Effector memory CD4-positive, alpha-beta T cell (primary cell): ENCODE measurements at regions not wholly inside any gene's neighbourhood (a gene's known extent, or its start where the extent isn't known, plus 50 kb on each side); places are given as distances from the start of the nearest gene placed in this dataset.

Experiments used
- DNase-seq, 3 donors: peaks; one replicate each; pipeline ENCODE4 v3.0.0-alpha.2; 2020
- H3K27ac ChIP-seq: 2 replicates; pipeline ENCODE4 v1.7.0; 2013; ENCODE audit warnings: mild to moderate bottlenecking, low read length, moderate library complexity; ENCODE audit not compliant: insufficient read depth, poor library complexity, severe bottlenecking
- H3K27me3 ChIP-seq: replicated peaks from 2 replicates; pipeline ENCODE4 v1.7.0; 2013; ENCODE audit warnings: mild to moderate bottlenecking, low read length; ENCODE audit not compliant: insufficient read depth, control insufficient read depth, poor library complexity, severe bottlenecking
- H3K36me3 ChIP-seq: 2 replicates; pipeline ENCODE4 v1.7.0; 2013; ENCODE audit warnings: mild to moderate bottlenecking, low read length, moderate library complexity; ENCODE audit not compliant: control insufficient read depth, insufficient read depth
- H3K4me1 ChIP-seq: 2 replicates; pipeline ENCODE4 v1.7.0; 2013; ENCODE audit warnings: low read length, mild to moderate bottlenecking; ENCODE audit not compliant: control insufficient read depth, insufficient read depth, poor library complexity, severe bottlenecking
- H3K4me3 ChIP-seq: 2 replicates; pipeline ENCODE4 v1.7.0; 2013; ENCODE audit warnings: low read length, low read depth, mild to moderate bottlenecking; ENCODE audit not compliant: insufficient read depth, poor library complexity, severe bottlenecking
- H3K9me3 ChIP-seq: 2 replicates; pipeline ENCODE4 v1.7.0; 2013; ENCODE audit warnings: mild to moderate bottlenecking, low read length, moderate library complexity; ENCODE audit not compliant: control insufficient read depth

DNA sequence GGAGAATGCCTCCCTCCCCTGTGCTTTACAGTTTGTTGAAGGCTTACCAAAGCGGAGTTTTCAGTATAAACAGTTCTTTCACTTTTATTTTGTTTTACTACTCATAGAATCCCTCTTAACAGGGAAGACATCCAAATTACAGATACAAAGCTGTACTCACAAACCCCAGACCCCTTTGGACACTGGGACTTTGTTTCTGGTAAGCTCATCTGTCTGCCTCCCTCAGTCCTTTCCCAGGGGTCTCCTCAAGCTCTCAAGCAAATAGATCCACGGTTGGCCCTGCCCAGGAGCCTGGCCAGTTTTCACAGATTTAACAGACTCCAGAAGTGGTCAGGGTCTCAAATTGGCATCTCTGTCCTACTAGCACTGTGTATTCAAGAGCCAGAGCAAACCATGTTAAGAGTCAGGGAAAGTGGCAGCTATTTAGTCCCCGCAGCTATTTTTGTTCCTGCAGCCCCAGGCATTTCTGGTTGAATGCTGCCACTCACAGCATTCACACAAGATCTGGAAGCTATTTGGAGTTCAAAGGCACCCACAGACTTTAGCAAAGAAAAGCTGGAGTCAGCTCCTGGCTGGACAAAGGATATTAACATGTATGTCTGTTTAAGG is 54.2 kb downstream of the TMEM100 start:
- Histone ChIP-seq H3K9me3 (no peaks in the 10 kb centered on the region), H3K27ac (no peak overlapping the region), H3K27me3 (no peaks in the 10 kb centered on the region), H3K4me1 (no peaks in the 10 kb centered on the region), H3K36me3 (no peaks in the 10 kb centered on the region), H3K4me3 (no peak overlapping the region)
- DNase-seq: no peak

DNA sequence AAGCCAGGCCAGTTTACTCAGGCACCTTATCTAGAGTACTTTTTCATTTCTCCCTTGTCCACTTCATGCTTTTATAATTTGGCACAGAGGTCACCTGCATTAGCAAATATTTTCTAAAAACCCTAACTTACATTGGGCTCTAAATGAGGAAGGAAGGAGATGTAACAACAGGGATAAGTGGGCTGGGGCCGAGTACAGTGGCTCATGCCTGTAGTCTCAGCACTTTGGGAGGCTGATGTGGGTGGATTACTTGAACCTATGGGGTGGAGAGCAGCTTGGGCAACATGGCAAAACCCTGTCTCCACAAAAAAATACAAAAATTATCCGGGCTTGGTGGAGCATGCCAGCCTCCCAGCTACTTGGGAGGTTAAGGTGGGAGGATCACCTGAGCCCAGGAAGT is 55.9 kb downstream of the TMEM100 start:
- Histone ChIP-seq H3K4me3 (no peak overlapping the region), H3K4me1 (no peaks in the 10 kb centered on the region), H3K27me3 (no peaks in the 10 kb centered on the region), H3K36me3 (no peaks in the 10 kb centered on the region), H3K27ac (no peak overlapping the region), H3K9me3 (no peaks in the 10 kb centered on the region)
- no peak for DNase-seq

- Histone ChIP-seq H3K36me3 (no peaks in the 10 kb centered on the region), H3K27me3 (no peaks in the 10 kb centered on the region), H3K4me3 (no peak overlapping the region), H3K27ac (no peak overlapping the region), H3K4me1 (no peaks in the 10 kb centered on the region), H3K9me3 (no peaks in the 10 kb centered on the region)
- no peak for DNase-seq
Measured at GRCh38 chr17:55664287-55664686, 58.4 kb downstream of the TMEM100 start.

DNA sequence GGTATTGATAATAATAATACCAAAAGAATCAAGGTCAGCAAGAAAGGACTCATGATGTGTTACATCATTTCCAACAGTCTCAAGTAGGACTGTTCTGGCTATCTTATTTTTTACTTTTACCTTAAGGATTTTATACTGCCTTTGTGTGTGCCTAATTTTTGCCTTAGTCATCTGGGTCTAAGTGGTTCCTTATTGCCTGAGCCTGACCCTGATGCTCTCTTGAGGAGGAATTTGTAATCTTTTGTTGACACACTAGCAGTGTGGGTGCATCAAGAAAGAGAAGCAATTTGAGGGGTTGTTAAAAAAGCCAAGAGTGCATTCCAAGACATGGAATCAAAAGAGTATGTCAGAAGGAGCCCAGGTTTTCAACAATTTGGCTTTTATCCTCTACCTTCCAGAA is 59.3 kb downstream of the TMEM100 start:
- Histone ChIP-seq H3K27ac (no peak overlapping the region), H3K4me1 (no peaks in the 10 kb centered on the region)

GRCh38 chr17:55661963-55662834 is 60.5 kb downstream of the TMEM100 start:
- DNase-seq: no peak

More for the DNA sequence above, 59.3 kb downstream of the TMEM100 start:
- H3K9me3 ChIP-seq: no peaks in the 10 kb centered on the region
- no peaks in the 10 kb centered on the region for H3K27me3 ChIP-seq
- no peaks in the 10 kb centered on the region for H3K36me3 ChIP-seq
- DNase-seq: no peak
- no peak overlapping the region for H3K4me3 ChIP-seq

DNA sequence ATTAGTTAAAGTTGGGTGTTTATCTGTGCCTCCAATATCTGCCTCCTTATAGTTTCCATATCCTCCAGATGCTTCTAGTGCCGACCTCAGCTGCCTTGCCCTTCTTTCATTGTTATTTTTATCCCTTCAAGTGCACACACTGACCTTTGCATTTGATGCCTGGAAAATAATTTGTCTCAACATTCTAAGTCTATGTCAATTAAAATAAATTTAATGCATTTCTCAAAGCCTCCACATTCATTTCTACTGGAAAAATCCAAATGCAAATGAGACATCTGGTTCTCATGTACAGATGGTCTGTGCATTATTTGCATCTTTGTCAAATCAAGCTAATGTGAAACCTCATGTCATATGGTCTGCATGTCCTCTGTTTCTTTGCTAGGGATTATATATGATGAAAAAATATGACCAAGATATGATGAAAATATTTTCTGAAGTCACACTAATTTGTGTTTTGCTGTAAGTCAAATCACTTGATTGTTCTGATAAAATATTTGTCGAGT is 61.4 kb downstream of the TMEM100 start:
- no peaks in the 10 kb centered on the region for H3K36me3 ChIP-seq
- H3K9me3 ChIP-seq: no peaks in the 10 kb centered on the region
- no peaks in the 10 kb centered on the region for H3K27me3 ChIP-seq
- no peaks in the 10 kb centered on the region for H3K4me1 ChIP-seq
- no peak overlapping the region for H3K4me3 ChIP-seq
- DNase-seq: no peak
- no peak overlapping the region for H3K27ac ChIP-seq

More at GRCh38 chr17:55661963-55662834, 60.5 kb downstream of the TMEM100 start:
- no peaks in the 10 kb centered on the region for H3K36me3 ChIP-seq
- no peak overlapping the region for H3K27ac ChIP-seq
- H3K4me3 ChIP-seq: no peak overlapping the region
- H3K9me3 ChIP-seq: no peaks in the 10 kb centered on the region
- no peaks in the 10 kb centered on the region for H3K4me1 ChIP-seq
- no peaks in the 10 kb centered on the region for H3K27me3 ChIP-seq

- no peaks in the 10 kb centered on the region for H3K27me3 ChIP-seq
- DNase-seq: no peak
- no peak overlapping the region for H3K27ac ChIP-seq
- H3K4me1 ChIP-seq: no peaks in the 10 kb centered on the region
- no peaks in the 10 kb centered on the region for H3K36me3 ChIP-seq
- H3K9me3 ChIP-seq: no peaks in the 10 kb centered on the region
- H3K4me3 ChIP-seq: no peak overlapping the region
Measured at GRCh38 chr17:55660178-55660886, 62.3 kb downstream of the TMEM100 start.

DNA sequence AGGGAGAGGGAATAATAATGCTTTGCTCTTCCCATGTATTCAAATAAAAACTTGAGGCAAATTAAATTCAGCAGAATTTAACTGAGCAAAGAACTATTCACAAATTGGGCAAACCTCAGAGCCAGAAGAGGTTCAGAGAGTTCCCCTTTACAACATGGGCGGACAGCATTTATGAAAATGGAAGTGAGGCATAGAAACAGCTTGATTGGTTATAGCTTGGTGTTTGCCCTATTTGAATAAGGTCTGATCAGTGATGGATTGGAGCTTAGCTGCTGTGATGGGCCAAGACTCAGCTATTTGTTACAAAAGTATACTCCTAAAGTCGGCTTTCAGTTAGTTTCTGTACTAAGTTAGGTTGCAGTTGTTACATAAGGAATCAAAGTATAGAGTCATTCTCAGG is 63.0 kb downstream of the TMEM100 start:
- H3K36me3 ChIP-seq: no peaks in the 10 kb centered on the region
- no peaks in the 10 kb centered on the region for H3K9me3 ChIP-seq
- no peak for DNase-seq
- no peak overlapping the region for H3K27ac ChIP-seq
- no peak overlapping the region for H3K4me3 ChIP-seq
- no peaks in the 10 kb centered on the region for H3K4me1 ChIP-seq
- no peaks in the 10 kb centered on the region for H3K27me3 ChIP-seq

GRCh38 chr17:55655777-55656176 is 66.9 kb downstream of the TMEM100 start:
- H3K27ac ChIP-seq: no peak overlapping the region
- H3K9me3 ChIP-seq: no peaks in the 10 kb centered on the region
- no peaks in the 10 kb centered on the region for H3K36me3 ChIP-seq
- no peaks in the 10 kb centered on the region for H3K27me3 ChIP-seq
- H3K4me3 ChIP-seq: no peak overlapping the region
- H3K4me1 ChIP-seq: no peaks in the 10 kb centered on the region
- DNase-seq: no peak

GRCh38 chr17:55654821-55655220 is 67.8 kb downstream of the TMEM100 start:
- H3K4me1 ChIP-seq: no peaks in the 10 kb centered on the region
- H3K4me3 ChIP-seq: no peak overlapping the region
- no peak overlapping the region for H3K27ac ChIP-seq
- DNase-seq: no peak
- no peaks in the 10 kb centered on the region for H3K9me3 ChIP-seq
- H3K36me3 ChIP-seq: no peaks in the 10 kb centered on the region
- no peaks in the 10 kb centered on the region for H3K27me3 ChIP-seq
